ENCODE measurements at regions not wholly inside any gene's neighbourhood (a gene's known extent, or its start where the extent isn't known, plus 50 kb on each side); places are given as distances from the start of the nearest gene placed in this dataset.

- TF ChIP-seq, protein P1, sequence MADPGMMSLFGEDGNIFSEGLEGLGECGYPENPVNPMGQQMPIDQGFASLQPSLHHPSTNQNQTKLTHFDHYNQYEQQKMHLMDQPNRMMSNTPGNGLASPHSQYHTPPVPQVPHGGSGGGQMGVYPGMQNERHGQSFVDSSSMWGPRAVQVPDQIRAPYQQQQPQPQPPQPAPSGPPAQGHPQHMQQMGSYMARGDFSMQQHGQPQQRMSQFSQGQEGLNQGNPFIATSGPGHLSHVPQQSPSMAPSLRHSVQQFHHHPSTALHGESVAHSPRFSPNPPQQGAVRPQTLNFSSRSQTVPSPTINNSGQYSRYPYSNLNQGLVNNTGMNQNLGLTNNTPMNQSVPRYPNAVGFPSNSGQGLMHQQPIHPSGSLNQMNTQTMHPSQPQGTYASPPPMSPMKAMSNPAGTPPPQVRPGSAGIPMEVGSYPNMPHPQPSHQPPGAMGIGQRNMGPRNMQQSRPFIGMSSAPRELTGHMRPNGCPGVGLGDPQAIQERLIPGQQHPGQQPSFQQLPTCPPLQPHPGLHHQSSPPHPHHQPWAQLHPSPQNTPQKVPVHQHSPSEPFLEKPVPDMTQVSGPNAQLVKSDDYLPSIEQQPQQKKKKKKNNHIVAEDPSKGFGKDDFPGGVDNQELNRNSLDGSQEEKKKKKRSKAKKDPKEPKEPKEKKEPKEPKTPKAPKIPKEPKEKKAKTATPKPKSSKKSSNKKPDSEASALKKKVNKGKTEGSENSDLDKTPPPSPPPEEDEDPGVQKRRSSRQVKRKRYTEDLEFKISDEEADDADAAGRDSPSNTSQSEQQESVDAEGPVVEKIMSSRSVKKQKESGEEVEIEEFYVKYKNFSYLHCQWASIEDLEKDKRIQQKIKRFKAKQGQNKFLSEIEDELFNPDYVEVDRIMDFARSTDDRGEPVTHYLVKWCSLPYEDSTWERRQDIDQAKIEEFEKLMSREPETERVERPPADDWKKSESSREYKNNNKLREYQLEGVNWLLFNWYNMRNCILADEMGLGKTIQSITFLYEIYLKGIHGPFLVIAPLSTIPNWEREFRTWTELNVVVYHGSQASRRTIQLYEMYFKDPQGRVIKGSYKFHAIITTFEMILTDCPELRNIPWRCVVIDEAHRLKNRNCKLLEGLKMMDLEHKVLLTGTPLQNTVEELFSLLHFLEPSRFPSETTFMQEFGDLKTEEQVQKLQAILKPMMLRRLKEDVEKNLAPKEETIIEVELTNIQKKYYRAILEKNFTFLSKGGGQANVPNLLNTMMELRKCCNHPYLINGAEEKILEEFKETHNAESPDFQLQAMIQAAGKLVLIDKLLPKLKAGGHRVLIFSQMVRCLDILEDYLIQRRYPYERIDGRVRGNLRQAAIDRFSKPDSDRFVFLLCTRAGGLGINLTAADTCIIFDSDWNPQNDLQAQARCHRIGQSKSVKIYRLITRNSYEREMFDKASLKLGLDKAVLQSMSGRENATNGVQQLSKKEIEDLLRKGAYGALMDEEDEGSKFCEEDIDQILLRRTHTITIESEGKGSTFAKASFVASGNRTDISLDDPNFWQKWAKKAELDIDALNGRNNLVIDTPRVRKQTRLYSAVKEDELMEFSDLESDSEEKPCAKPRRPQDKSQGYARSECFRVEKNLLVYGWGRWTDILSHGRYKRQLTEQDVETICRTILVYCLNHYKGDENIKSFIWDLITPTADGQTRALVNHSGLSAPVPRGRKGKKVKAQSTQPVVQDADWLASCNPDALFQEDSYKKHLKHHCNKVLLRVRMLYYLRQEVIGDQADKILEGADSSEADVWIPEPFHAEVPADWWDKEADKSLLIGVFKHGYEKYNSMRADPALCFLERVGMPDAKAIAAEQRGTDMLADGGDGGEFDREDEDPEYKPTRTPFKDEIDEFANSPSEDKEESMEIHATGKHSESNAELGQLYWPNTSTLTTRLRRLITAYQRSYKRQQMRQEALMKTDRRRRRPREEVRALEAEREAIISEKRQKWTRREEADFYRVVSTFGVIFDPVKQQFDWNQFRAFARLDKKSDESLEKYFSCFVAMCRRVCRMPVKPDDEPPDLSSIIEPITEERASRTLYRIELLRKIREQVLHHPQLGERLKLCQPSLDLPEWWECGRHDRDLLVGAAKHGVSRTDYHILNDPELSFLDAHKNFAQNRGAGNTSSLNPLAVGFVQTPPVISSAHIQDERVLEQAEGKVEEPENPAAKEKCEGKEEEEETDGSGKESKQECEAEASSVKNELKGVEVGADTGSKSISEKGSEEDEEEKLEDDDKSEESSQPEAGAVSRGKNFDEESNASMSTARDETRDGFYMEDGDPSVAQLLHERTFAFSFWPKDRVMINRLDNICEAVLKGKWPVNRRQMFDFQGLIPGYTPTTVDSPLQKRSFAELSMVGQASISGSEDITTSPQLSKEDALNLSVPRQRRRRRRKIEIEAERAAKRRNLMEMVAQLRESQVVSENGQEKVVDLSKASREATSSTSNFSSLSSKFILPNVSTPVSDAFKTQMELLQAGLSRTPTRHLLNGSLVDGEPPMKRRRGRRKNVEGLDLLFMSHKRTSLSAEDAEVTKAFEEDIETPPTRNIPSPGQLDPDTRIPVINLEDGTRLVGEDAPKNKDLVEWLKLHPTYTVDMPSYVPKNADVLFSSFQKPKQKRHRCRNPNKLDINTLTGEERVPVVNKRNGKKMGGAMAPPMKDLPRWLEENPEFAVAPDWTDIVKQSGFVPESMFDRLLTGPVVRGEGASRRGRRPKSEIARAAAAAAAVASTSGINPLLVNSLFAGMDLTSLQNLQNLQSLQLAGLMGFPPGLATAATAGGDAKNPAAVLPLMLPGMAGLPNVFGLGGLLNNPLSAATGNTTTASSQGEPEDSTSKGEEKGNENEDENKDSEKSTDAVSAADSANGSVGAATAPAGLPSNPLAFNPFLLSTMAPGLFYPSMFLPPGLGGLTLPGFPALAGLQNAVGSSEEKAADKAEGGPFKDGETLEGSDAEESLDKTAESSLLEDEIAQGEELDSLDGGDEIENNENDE (IDR thresholded peaks at IDR 0.05; ENCODE audit: insufficient replicate concordance, low read length): no peak
- TF ChIP-seq CEBPB (IDR thresholded peaks at IDR 0.05; ENCODE audit: low read depth, low read length): no peak
- no peak for TF ChIP-seq SP1 (IDR thresholded peaks at IDR 0.05; ENCODE audit: low read depth, low read length)
Measured at GRCh38 chr18:30858560-30858959, 184.0 kb downstream of the DSC3 start (continued).
